Subcutaneous abdominal adipose tissue (tissue), 5 donors: ENCODE measurements at regions not wholly inside any gene's neighbourhood (a gene's known extent, or its start where the extent isn't known, plus 50 kb on each side); places are given as distances from the start of the nearest gene placed in this dataset.
"Not testable (repeated sequence)": the region's sequence is repeated elsewhere in the genome, so short reads cannot be mapped to it uniquely, and the experiment has no call there.

Source experiments
- H3K27ac ChIP-seq: one replicate; pipeline ENCODE4 v1.7.0; 2013; ENCODE audit warnings: low read depth, mild to moderate bottlenecking, inconsistent platforms, low read length, moderate library complexity
- H3K27me3 ChIP-seq, 5 donors: one replicate each; pipeline ENCODE4 v1.7.0; 2013; ENCODE audit warnings: low read length in 5 of 5, inconsistent platforms in 1 of 5; ENCODE audit not compliant: control insufficient read depth in 5 of 5, insufficient read depth in 4 of 5
- H3K36me3 ChIP-seq, 5 donors: one replicate each; pipeline ENCODE4 v1.7.0; 2013; ENCODE audit warnings: low read length in 5 of 5; ENCODE audit not compliant: control insufficient read depth in 5 of 5, insufficient read depth in 5 of 5
- H3K4me1 ChIP-seq, 5 donors: one replicate each; pipeline ENCODE4 v1.7.0; 2013; ENCODE audit warnings: low read length in 5 of 5, mild to moderate bottlenecking in 3 of 5, moderate library complexity in 1 of 5; ENCODE audit not compliant: control insufficient read depth in 5 of 5, insufficient read depth in 5 of 5
- H3K4me3 ChIP-seq, 5 donors: one replicate each; pipeline ENCODE4 v1.7.0; 2013; ENCODE audit warnings: low read length in 5 of 5, low read depth in 1 of 5
- H3K9ac ChIP-seq, 5 donors: one replicate each; pipeline ENCODE4 v1.7.0; 2013; ENCODE audit warnings: low read length in 5 of 5, mild to moderate bottlenecking in 4 of 5, moderate library complexity in 3 of 5
- H3K9me3 ChIP-seq, 5 donors: one replicate each; pipeline ENCODE4 v1.7.0; 2013; ENCODE audit warnings: low read length in 5 of 5; ENCODE audit not compliant: control insufficient read depth in 5 of 5
- donor health status: healthy.
- donor health status: healthy.
- donor health status: healthy.
- donor health status: healthy.
- donor health status: healthy.

DNA sequence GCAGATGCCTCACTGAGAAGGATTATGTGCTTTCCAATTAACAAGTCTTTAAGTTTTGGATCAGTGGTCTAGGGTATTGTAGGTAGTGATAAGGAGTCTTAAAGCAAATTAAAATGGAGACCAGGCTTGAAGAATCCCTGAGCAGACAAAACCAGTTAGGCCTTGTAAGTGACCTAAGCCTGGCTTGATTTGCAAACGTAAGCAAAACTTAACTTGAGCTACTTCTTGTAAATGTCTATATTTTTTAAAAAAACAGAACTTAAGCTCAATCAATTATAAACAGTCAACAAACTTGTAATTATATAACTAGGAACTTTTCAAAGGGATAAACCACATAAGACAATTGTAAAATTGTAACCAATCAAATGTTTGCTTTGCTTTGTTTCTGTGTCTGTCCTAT, 72.7 kb upstream of the NALF2 start:
- Histone ChIP-seq H3K9ac (no peak overlapping the region), H3K36me3 (no peaks in the 10 kb centered on the region), H3K4me1 (no peaks in the 10 kb centered on the region), H3K9me3 (no peaks in the 10 kb centered on the region), H3K27ac (no peak overlapping the region), H3K4me3 (no peak overlapping the region), H3K27me3 (peaks cover 6 to 22% (median 12%) of the 10 kb centered on the region in 5 donors)

DNA sequence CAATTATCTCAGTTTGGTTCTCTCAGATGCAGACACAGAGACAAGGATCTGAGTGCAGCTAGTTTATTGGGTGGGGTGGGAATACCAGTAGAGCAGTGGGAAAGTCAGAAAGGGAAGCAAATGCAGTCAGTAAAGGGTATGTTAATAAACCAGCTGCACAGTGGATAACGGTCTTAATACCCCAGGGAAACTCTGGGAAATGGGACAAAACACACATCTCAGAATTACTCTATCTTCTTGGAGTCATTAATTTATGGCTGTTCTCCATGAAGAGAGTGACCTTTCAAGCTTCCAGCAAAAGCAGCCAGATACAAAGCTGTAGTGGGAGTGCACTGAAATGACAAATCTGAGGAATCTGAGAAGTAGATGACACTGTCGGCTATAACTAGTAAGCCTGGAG, 73.3 kb upstream of the NALF2 start:
- H3K27ac ChIP-seq: no peak overlapping the region
- no peak overlapping the region for H3K4me3 ChIP-seq
- no peaks in the 10 kb centered on the region for H3K9me3 ChIP-seq
- no peaks in the 10 kb centered on the region for H3K36me3 ChIP-seq
- peaks cover 6 to 22% (median 12%) of the 10 kb centered on the region in 5 donors for H3K27me3 ChIP-seq
- no peaks in the 10 kb centered on the region for H3K4me1 ChIP-seq
- H3K9ac ChIP-seq: no peak overlapping the region

DNA sequence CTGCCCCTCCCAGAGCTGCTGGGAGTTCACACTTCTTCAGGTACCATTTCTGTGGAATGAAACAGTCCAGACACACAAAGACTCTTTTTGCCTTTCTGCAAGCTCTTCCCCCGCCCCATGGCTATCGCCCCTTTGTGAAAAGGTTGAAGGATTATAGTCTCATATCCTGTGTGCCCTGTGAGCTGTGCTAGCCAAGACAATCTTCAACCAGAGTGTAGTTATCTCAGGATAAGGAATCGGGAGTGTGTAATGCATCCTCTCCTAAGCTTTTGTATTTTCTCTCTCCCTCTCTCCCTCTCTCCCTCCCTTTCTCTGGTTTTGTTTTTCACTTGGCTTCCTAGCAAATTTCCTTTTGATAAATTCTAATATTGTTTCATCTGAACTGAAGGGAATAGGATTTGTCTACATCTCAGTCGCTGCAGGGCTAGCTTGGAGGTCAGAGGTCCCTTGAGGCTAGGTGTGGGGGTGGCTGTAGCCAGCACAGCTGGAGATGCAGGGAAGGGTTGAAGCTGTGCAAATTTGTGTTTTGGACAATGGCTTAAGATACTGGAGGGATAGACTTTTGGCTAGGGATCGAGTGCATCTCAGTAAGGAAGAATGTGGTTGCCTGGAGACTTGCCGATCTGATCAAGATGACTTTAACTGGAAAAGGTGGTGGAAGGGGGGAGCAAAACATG, 74.6 kb upstream of the NALF2 start:
- Histone ChIP-seq H3K4me3 (no peak overlapping the region), H3K27ac (no peak overlapping the region)

DNA sequence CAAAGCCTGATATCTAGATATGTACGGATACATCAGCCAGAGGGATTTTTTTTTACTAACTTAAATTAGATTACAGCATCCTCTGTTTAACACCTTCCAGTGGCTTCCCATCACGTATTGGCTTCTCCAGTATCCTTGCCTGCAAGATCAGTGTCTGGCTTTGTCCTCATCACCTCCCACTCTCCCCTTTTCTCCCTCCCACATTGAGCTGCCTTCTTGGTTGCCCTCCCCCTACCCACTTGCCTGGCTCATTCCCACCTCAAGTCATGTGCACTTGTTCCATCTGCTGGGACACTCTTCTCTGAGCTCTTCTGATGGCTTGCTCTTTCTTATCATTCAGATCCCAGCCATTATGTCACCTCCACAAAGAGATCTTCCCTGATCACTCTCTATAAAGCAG, 75.9 kb upstream of the NALF2 start:
- no peaks in the 10 kb centered on the region for H3K36me3 ChIP-seq
- no peaks in the 10 kb centered on the region for H3K4me1 ChIP-seq
- no peak overlapping the region for H3K9ac ChIP-seq
- peaks cover 6 to 33% (median 12%) of the 10 kb centered on the region in 5 donors for H3K27me3 ChIP-seq
- no peak overlapping the region for H3K27ac ChIP-seq
- H3K9me3 ChIP-seq: no peaks in the 10 kb centered on the region
- no peak overlapping the region for H3K4me3 ChIP-seq

More for the DNA sequence above, 74.6 kb upstream of the NALF2 start:
- H3K27me3 ChIP-seq: peaks cover 6 to 31% (median 12%) of the 10 kb centered on the region in 5 donors
- H3K9me3 ChIP-seq: no peaks in the 10 kb centered on the region
- no peaks in the 10 kb centered on the region for H3K4me1 ChIP-seq
- H3K9ac ChIP-seq: no peak overlapping the region
- H3K36me3 ChIP-seq: no peaks in the 10 kb centered on the region

DNA sequence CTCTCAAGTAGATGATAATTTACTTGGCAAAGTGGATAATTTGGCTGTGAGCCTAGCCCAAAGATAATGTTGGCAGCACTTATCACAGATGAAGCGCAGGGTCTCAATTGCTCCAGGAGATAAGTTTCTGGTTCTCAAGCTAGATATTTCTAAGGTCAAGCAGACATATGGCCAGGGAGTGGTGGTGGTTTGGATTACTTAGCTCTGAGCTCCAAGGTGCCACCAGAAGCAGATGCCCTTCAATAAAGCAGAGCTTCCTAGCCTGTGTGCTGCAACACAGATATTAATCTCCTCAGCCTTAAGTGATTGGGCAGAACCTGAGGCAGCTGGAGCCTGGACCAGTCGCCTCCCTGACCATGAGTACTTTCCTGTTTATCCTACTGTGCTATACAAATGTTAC, 79.2 kb upstream of the NALF2 start:
- H3K27ac ChIP-seq: no peak overlapping the region
- H3K36me3 ChIP-seq: no peaks in the 10 kb centered on the region
- no peak overlapping the region for H3K9ac ChIP-seq
- no peaks in the 10 kb centered on the region for H3K9me3 ChIP-seq
- peaks cover 3 to 31% (median 12%) of the 10 kb centered on the region in 5 donors for H3K27me3 ChIP-seq
- H3K4me1 ChIP-seq: no peaks in the 10 kb centered on the region
- H3K4me3 ChIP-seq: no peak overlapping the region

DNA sequence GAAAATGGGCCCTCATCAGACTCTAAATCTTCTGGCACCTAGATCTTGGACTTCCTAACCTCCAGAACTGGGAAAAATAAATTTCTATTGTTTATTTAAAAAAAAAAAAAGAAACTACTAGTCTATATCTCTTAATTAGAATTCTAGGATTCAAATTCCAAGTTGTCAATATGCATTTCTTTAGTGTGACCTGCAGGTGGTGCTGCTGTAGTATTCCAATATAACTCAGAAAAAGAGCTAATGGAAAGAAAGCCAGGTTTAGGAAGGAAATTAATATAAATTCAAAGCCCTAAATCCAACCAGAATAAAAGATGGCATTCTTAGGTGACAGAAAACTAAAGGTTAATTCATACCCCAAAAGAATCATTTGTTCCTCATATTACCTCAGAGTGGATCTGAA, 80.0 kb upstream of the NALF2 start:
- no peak overlapping the region for H3K4me3 ChIP-seq
- no peak overlapping the region for H3K9ac ChIP-seq
- H3K27ac ChIP-seq: no peak overlapping the region
- peaks cover 3 to 24% (median 10%) of the 10 kb centered on the region in 5 donors for H3K27me3 ChIP-seq
- H3K4me1 ChIP-seq: no peaks in the 10 kb centered on the region
- no peaks in the 10 kb centered on the region for H3K9me3 ChIP-seq
- no peaks in the 10 kb centered on the region for H3K36me3 ChIP-seq

DNA sequence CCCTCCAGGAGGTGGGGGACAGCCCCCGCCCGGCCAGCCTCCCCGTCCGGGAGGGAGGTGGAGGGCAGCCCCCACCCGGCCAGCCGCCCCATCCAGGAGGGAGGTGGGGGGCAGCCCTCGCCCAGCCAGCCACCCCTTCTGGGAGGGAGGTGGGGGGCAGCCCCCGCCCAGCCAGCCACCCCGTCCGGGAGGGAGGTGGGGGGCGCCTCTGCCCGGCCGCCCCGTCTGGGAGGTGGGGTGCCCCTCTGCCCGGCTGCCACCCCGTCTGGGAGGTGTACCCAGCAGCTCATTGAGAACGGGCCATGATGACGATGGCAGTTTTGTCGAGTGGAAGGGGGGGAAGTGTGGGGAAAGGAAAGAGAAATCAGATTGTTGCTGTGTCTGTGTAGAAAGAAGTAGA, 81.9 kb upstream of the NALF2 start:
- not testable (repeated sequence) for H3K36me3 ChIP-seq

DNA sequence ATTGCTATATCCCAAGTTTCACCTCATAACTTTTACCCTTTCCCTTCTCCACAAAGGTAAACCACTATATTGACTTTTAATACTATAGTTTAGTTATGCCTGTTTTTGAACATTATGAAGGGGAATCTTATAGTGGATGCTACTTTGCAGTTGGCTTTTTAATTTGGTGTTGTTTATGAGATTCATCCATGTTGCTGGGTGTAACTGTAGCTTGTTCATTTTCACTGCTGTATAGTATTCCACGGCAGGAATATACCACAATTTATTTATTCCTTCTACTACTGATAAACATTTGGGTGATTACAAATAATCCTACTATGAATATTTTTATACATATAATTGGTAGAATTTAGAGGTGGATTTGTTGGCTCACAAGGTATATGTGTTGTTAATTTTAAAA, 88.4 kb upstream of the NALF2 start:
- Histone ChIP-seq H3K9me3 (peaks cover 0 to 11% (median 5%) of the 10 kb centered on the region in 5 donors), H3K27ac (no peak overlapping the region), H3K4me3 (no peak overlapping the region), H3K27me3 (peaks cover 0 to 8% (median 0%) of the 10 kb centered on the region in 5 donors), H3K4me1 (no peaks in the 10 kb centered on the region), H3K36me3 (no peaks in the 10 kb centered on the region), H3K9ac (no peak overlapping the region)

More for the DNA sequence above, 81.9 kb upstream of the NALF2 start:
- not testable (repeated sequence) for H3K9ac ChIP-seq, H3K9me3 ChIP-seq, H3K4me1 ChIP-seq, H3K4me3 ChIP-seq, H3K27ac ChIP-seq
- peaks cover 0 to 21% (median 3%) of the 10 kb centered on the region in 5 donors for H3K27me3 ChIP-seq

DNA sequence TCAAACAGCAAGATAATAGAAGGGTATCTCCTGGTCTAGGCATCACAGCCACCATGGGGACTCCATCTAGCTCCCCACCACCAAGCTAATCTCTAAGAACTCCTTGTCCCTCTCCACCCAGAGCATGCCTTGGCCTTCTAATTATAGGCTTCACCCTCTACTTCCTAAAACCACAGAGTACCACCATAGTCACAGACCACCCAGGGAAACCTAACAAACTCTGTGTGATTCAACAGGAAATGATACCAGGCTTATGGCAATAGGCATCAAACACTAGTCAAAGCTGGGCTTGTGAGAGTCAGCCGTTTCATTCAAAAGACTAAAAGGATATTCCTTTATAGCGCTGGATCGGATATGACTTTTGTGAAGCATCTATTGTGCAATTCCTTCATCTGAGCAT, 91.5 kb upstream of the NALF2 start:
- Histone ChIP-seq H3K9me3 (peaks cover 0 to 14% (median 12%) of the 10 kb centered on the region in 5 donors), H3K36me3 (no peaks in the 10 kb centered on the region), H3K27me3 (peaks cover 0 to 6% (median 0%) of the 10 kb centered on the region in 5 donors), H3K9ac (no peak overlapping the region), H3K4me3 (no peak overlapping the region), H3K27ac (no peak overlapping the region), H3K4me1 (no peaks in the 10 kb centered on the region)

DNA sequence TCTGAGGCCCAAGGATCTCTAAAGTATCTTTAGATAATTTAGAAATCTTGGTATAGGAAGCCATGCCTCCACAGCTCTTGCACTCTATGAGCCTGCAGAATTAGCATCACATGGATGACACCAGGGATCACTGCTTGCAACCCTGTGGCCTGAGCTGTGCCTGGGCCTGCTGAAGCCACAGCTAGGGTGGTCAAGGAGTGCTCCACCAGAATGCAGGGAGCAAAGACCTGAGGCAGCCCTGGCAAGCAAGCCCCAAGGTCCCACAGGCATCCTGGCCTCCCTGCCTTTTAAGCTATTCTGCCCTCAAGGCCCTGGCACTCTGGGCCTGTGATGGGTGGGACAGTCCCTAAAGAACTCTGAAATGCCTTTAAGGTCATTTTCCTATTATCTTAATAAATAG, 105.2 kb upstream of the NALF2 start:
- Histone ChIP-seq H3K4me3 (no peak overlapping the region), H3K9me3 (no peaks in the 10 kb centered on the region), H3K27ac (no peak overlapping the region), H3K4me1 (no peaks in the 10 kb centered on the region), H3K36me3 (no peaks in the 10 kb centered on the region), H3K27me3 (peaks cover 0 to 14% (median 7%) of the 10 kb centered on the region in 5 donors), H3K9ac (no peak overlapping the region)
